Loucy (cell line): ENCODE measurements at regions not wholly inside any gene's neighbourhood (a gene's known extent, or its start where the extent isn't known, plus 50 kb on each side); places are given as distances from the start of the nearest gene placed in this dataset.

Experiments
- H2AFZ ChIP-seq: fragments of 200-600 bp; sonication (generic); 2 replicates; pipeline ENCODE4 v1.6.0; 2016; ENCODE audit warnings: antibody characterized with exemption, mild to moderate bottlenecking, low read length, moderate library complexity
- H3F3A ChIP-seq: fragments of 200-600 bp; 2 replicates; pipeline ENCODE4 v1.6.0; 2016; ENCODE audit warnings: antibody characterized with exemption, low read depth, mild to moderate bottlenecking
- H3K27me3 ChIP-seq: fragments of 200-600 bp; sonication (generic); 2 replicates; pipeline ENCODE4 v1.6.1; 2014; ENCODE audit warnings: low read length, mild to moderate bottlenecking; ENCODE audit not compliant: insufficient read depth, poor library complexity, severe bottlenecking
- H3K36me3 ChIP-seq: fragments of 200-600 bp; sonication (generic); 2 replicates; pipeline ENCODE4 v1.6.1; 2016; ENCODE audit warnings: low read length; ENCODE audit not compliant: insufficient read depth
- H3K4me1 ChIP-seq: fragments of 200-600 bp; sonication (generic); 2 replicates; pipeline ENCODE4 v1.5.1; 2014; ENCODE audit warnings: low read length, mild to moderate bottlenecking; ENCODE audit not compliant: insufficient read depth, poor library complexity, severe bottlenecking
- H3K4me2 ChIP-seq: fragments of 200-600 bp; sonication (generic); 2 replicates; pipeline ENCODE4 v1.6.0; 2014; ENCODE audit warnings: antibody characterized with exemption, low read length, low read depth, mild to moderate bottlenecking; ENCODE audit not compliant: poor library complexity, severe bottlenecking
- H3K4me3 ChIP-seq: fragments of 200-600 bp; sonication (generic); 2 replicates; pipeline ENCODE4 v1.5.1; 2014; ENCODE audit warnings: low read length, mild to moderate bottlenecking, mixed read lengths; ENCODE audit not compliant: poor library complexity, severe bottlenecking
- H3K79me2 ChIP-seq: fragments of 200-600 bp; sonication (generic); 2 replicates; pipeline ENCODE4 v1.6.1; 2014; ENCODE audit warnings: low read length; ENCODE audit not compliant: insufficient read depth
- H3K9ac ChIP-seq: fragments of 200-600 bp; sonication (generic); 2 replicates; pipeline ENCODE4 v1.6.0; 2014; ENCODE audit warnings: mild to moderate bottlenecking, low read depth, low read length, moderate library complexity; ENCODE audit not compliant: poor library complexity, severe bottlenecking
- H3K9me2 ChIP-seq: fragments of 200-600 bp; sonication (generic); replicated peaks from 2 replicates; pipeline ENCODE4 v1.6.1; 2016; ENCODE audit warnings: low read depth, low read length, mixed read lengths
- H3K9me3 ChIP-seq: fragments of 200-600 bp; sonication (generic); 2 replicates; pipeline ENCODE4 v1.6.1; 2014; ENCODE audit warnings: mild to moderate bottlenecking, antibody characterized with exemption, low read length, low read depth; ENCODE audit not compliant: insufficient read depth
- H4K20me1 ChIP-seq: fragments of 200-600 bp; sonication (generic); 2 replicates; pipeline ENCODE4 v1.6.0; 2014; ENCODE audit warnings: antibody characterized with exemption, low read length, mild to moderate bottlenecking; ENCODE audit not compliant: insufficient read depth, poor library complexity, severe bottlenecking
- EZH2phosphoT487 ChIP-seq: fragments of 200-600 bp; IDR thresholded peaks from 2 replicates; pipeline ENCODE4 v1.6.1; 2018; ENCODE audit warnings: antibody characterized with exemption, mild to moderate bottlenecking, moderate library complexity, borderline replicate concordance
- TF ChIP-seq, protein P1 (sequence below): fragments of 200-600 bp; sonication (generic); conservative IDR thresholded peaks from 2 replicates; pipeline ENCODE4 v1.5.1; 2014; ENCODE audit warnings: mild to moderate bottlenecking, antibody characterized with exemption, low read length

DNA sequence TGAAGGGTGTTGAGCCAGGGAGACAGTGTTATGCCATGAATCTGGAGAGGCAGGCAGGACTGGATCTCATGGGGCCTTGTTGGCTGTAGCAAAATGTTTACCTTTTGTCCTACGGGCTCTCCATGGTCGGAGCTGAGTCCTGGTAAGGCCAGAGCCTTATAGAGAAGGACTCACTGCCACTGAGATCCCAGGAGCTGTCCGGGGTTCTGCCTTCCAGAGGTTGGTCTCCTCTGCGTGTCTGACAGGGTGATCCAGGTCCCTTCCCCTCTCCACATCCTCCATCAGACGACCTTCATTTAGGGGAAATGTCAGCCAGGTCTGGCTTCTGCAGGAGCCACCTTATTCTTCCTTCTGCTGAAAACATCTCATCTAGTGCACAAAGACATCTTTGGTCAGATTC is 285.2 kb upstream of the N4BP1 start:
- no peak overlapping the region for H3K4me3 ChIP-seq

DNA sequence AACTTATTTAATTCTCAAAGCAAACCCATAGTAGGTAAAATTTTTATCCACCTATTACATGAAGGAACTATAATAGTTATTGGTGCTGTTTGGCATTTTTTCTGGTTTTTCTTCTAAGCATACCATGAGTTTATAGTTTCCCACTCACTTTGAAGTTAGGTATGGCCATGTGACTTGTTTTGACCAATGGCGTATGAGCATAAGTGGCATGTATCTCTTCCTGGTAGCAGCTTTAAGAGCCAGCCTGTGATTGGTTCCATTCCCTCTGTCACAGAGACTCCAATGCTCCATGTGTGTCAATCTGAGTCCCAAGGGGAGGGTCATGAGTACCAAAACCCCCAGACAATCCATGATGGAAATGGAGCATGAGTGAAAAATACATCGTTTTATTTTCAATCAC is 282.9 kb upstream of the N4BP1 start:
- Histone ChIP-seq H3K79me2 (no peaks in the 10 kb centered on the region), H3K9me3 (no peaks in the 10 kb centered on the region; the same call in 1 of the 2 replicates), H3F3A (no peaks in the 10 kb centered on the region), H2AFZ (no peak overlapping the region), H3K4me1 (no peaks in the 10 kb centered on the region), H3K4me3 (no peak overlapping the region), H3K4me2 (no peak overlapping the region), H3K36me3 (no peaks in the 10 kb centered on the region), H4K20me1 (no peaks in the 10 kb centered on the region), H3K9me2 (no peaks in the 10 kb centered on the region), H3K27me3 (no peaks in the 10 kb centered on the region), H3K9ac (no peak overlapping the region)
- TF ChIP-seq, protein P1, sequence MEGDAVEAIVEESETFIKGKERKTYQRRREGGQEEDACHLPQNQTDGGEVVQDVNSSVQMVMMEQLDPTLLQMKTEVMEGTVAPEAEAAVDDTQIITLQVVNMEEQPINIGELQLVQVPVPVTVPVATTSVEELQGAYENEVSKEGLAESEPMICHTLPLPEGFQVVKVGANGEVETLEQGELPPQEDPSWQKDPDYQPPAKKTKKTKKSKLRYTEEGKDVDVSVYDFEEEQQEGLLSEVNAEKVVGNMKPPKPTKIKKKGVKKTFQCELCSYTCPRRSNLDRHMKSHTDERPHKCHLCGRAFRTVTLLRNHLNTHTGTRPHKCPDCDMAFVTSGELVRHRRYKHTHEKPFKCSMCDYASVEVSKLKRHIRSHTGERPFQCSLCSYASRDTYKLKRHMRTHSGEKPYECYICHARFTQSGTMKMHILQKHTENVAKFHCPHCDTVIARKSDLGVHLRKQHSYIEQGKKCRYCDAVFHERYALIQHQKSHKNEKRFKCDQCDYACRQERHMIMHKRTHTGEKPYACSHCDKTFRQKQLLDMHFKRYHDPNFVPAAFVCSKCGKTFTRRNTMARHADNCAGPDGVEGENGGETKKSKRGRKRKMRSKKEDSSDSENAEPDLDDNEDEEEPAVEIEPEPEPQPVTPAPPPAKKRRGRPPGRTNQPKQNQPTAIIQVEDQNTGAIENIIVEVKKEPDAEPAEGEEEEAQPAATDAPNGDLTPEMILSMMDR: no peak

More for the DNA sequence above, 285.2 kb upstream of the N4BP1 start:
- Histone ChIP-seq H3K9me2 (no peaks in the 10 kb centered on the region), H4K20me1 (no peaks in the 10 kb centered on the region), H2AFZ (no peak overlapping the region), H3K36me3 (no peaks in the 10 kb centered on the region), H3K9me3 (no peaks in the 10 kb centered on the region; the same call in 1 of the 2 replicates), H3K4me2 (no peak overlapping the region), H3K79me2 (no peaks in the 10 kb centered on the region), H3K27me3 (no peaks in the 10 kb centered on the region), H3K9ac (no peak overlapping the region), H3F3A (no peaks in the 10 kb centered on the region), H3K4me1 (no peaks in the 10 kb centered on the region)
- TF ChIP-seq EZH2phosphoT487: no peak
- TF ChIP-seq, protein P1: no peak

DNA sequence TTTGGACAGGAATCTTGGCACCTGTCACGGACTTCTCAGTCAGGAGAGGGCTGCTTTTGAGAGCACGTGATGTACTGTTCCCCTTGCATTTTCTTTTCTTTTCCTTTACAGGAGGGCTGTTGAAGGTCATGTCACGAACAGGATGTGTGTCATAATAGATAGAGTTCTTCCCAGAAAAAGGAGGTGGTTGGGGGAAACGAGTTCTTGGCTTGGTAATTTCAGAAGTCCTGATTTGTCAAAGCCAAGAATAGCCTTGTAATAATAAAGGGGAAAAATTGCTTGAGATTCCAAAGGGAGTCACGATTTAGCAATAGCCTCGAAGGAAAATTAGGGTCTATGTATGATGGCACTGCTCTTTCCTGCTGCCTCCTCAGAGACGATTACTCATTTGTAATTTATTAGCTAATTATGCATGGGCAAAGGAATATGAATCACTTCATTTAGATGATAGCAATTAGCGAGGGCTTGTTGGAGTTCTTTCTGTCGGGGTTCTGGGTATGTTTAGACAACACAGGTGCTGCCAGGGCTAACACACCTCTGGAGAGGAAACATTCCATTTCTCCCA is 277.7 kb upstream of the N4BP1 start:
- Histone ChIP-seq H3K36me3 (no peaks in the 10 kb centered on the region), H4K20me1 (no peaks in the 10 kb centered on the region), H3K27me3 (no peaks in the 10 kb centered on the region), H3K9me2 (no peaks in the 10 kb centered on the region), H3K4me3 (no peak overlapping the region), H2AFZ (no peak overlapping the region), H3K4me2 (no peak overlapping the region), H3K79me2 (no peaks in the 10 kb centered on the region), H3K4me1 (no peaks in the 10 kb centered on the region), H3K9me3 (no peaks in the 10 kb centered on the region; the same call in 1 of the 2 replicates), H3F3A (no peaks in the 10 kb centered on the region), H3K9ac (no peak overlapping the region)
- TF ChIP-seq, protein P1: no peak
- no peak for TF ChIP-seq EZH2phosphoT487
